SJCRH30 (cell line): ENCODE measurements at regions not wholly inside any gene's neighbourhood (a gene's known extent, or its start where the extent isn't known, plus 50 kb on each side); places are given as distances from the start of the nearest gene placed in this dataset.
"Not testable (repeated sequence)": the region's sequence is repeated elsewhere in the genome, so short reads cannot be mapped to it uniquely, and the experiment has no call there.

Experiments
- DNase-seq, 2 experiments: peaks; one replicate each; pipeline ENCODE4 v3.0.0-alpha.2; 2015 to 2020
- H3K27ac ChIP-seq: fragments of 250-450 bp; sonication (Bioruptor Pico); 2 replicates; pipeline ENCODE4 v1.5.1; 2020; ENCODE audit warnings: mild to moderate bottlenecking, moderate library complexity
- H3K27me3 ChIP-seq: fragments of 250-450 bp; sonication (Bioruptor Pico); 2 replicates; pipeline ENCODE4 v1.5.1; 2020; ENCODE audit warnings: mild to moderate bottlenecking, moderate library complexity
- H3K36me3 ChIP-seq: fragments of 250-450 bp; sonication (Bioruptor Pico); 2 replicates; pipeline ENCODE4 v1.5.1; 2020; ENCODE audit warnings: mild to moderate bottlenecking, moderate library complexity
- H3K4me1 ChIP-seq: fragments of 250-450 bp; sonication (Bioruptor Pico); 2 replicates; pipeline ENCODE4 v1.5.1; 2020; ENCODE audit warnings: mild to moderate bottlenecking, moderate library complexity
- H3K4me3 ChIP-seq: fragments of 250-450 bp; sonication (Bioruptor Pico); 2 replicates; pipeline ENCODE4 v1.5.1; 2020; ENCODE audit warnings: mild to moderate bottlenecking, moderate library complexity
- H3K9me3 ChIP-seq: fragments of 250-450 bp; sonication (Bioruptor Pico); replicated peaks from 2 replicates; pipeline ENCODE4 v1.5.1; 2020; ENCODE audit warnings: mild to moderate bottlenecking, moderate library complexity

- H3K27ac ChIP-seq, H3K4me3 ChIP-seq, H3K27me3 ChIP-seq, DNase-seq, H3K9me3 ChIP-seq, H3K4me1 ChIP-seq, H3K36me3 ChIP-seq: not testable (repeated sequence)
Observed at GRCh38 chr14:106340658-106341057, 814.3 kb downstream of the TMEM121 start.

DNA sequence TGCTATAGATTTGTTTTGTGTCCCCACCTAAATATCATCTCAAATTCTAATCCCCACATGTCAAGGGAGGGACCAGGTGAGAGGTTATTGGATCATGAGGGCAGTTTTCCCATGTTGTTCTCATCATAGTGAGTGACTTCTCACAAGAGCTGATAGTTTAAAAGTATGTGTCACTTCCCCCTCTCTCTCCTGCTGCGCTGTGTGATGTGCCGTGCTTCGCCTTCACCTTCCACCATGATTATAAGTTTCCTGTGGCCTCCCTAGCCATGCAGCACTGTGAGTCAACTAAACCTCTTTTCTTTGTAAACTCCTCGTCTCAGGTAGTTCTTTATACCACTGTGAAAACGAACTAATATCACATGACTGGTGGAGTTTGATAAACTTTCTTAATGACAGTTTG is 814.8 kb downstream of the TMEM121 start:
- H3K4me3 ChIP-seq, H3K27ac ChIP-seq, H3K9me3 ChIP-seq, H3K27me3 ChIP-seq, H3K36me3 ChIP-seq, H3K4me1 ChIP-seq, DNase-seq: not testable (repeated sequence)

GRCh38 chr14:106343626-106344025 is 817.2 kb downstream of the TMEM121 start:
- DNase-seq, result no peak

DNA sequence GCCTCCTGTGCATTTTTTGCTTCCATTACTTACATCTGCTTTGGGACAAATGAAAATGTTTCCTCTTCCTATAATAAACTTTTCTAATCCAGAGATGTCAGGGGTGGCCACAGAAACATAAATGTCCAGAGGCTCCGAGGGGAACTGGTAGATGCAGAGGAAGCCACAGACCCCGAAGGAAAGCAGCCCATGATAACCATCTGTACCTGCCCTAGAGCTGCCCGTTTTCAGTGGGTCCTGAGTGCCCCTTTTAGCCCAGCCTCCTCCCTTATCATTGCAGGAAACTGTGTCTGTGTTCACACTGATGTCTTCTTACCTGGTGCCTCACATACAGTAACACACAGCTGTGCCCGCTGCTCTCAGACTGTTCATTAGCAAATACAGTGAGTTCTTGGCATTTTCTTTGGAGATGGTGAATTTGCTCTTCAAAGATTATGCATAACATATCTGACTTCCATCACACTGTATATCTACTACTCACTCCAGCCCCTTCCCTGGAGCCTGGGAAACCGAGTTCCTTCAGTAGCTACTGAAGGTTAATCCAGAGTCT is 817.8 kb downstream of the TMEM121 start:
- not testable (repeated sequence) for H3K27me3 ChIP-seq, H3K4me1 ChIP-seq, H3K27ac ChIP-seq

More at GRCh38 chr14:106343626-106344025, 817.2 kb downstream of the TMEM121 start:
- Histone ChIP-seq H3K9me3 (no peaks in the 10 kb centered on the region), H3K4me3 (no peak overlapping the region), H3K27ac (no peak overlapping the region), H3K27me3 (no peaks in the 10 kb centered on the region), H3K4me1 (no peaks in the 10 kb centered on the region), H3K36me3 (no peaks in the 10 kb centered on the region)

DNA sequence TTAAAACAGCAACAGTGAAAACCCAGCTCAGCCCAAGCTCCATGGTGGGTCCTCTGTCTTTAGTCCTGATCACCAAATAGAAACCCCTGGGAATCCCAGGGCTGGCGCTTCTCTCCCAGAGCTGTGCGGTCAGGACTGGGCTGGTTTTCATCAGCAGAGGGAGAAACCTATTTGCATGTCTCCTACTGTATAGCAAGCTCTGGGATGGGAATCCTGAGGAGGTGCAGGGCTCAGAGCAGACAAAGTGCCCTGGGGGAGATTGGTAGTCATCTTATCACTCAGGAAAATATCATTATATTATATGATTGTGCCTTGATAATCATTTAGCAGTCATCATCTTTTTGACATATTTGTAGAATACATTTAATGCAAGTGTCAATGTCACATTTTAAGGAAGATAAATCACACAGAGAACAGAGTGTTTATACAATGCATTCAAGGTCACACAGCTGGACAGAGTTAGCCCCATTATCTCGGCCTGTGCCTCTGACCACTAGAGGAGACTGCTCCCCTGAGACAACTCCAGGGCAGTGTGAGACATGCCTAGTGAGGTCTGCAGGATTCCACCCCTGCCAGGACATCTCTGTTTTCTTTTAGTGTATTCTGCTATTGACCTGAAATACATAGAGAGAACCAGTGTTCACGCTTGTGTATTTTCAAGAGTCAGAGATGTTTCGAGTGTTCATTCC is 818.6 kb downstream of the TMEM121 start:
- H3K27me3 ChIP-seq, H3K9me3 ChIP-seq, H3K4me3 ChIP-seq, DNase-seq, H3K4me1 ChIP-seq, H3K36me3 ChIP-seq, H3K27ac ChIP-seq: not testable (repeated sequence)

More for the DNA sequence above, 817.8 kb downstream of the TMEM121 start:
- H3K36me3 ChIP-seq, H3K9me3 ChIP-seq, H3K4me3 ChIP-seq, DNase-seq: not testable (repeated sequence)

DNA sequence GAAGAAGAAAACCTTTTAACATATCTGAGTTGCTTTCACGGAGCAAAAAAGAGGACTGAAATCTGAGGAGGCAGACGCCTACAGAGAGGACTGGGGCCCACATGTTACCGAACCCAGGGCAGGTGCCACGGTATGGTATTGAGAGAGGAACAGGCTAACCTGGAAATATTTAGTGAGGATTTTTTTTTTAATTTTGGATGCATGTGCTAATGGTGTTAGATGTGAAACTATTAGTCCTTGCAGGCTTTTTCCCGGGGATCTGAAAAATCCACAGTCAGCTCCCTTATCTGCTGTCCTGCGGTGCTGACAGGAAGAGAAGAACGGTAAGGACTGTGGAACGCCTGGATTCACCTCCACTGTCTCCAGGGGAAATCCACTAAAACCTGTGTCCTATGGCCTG is 819.7 kb downstream of the TMEM121 start:
- H3K4me1 ChIP-seq, result no peaks in the 10 kb centered on the region
- DNase-seq, result no peak
- H3K27me3 ChIP-seq, result no peaks in the 10 kb centered on the region
- H3K27ac ChIP-seq, result no peak overlapping the region
- H3K9me3 ChIP-seq, result no peaks in the 10 kb centered on the region
- no peak overlapping the region for H3K4me3 ChIP-seq
- H3K36me3 ChIP-seq, result no peaks in the 10 kb centered on the region

- Histone ChIP-seq H3K4me1 (no peaks in the 10 kb centered on the region), H3K9me3 (no peaks in the 10 kb centered on the region), H3K4me3 (no peak overlapping the region), H3K27me3 (no peaks in the 10 kb centered on the region), H3K36me3 (no peaks in the 10 kb centered on the region), H3K27ac (no peak overlapping the region)
- DNase-seq, result no peak
Observed at GRCh38 chr14:106346534-106347290, 820.3 kb downstream of the TMEM121 start.

GRCh38 chr14:106347291-106347778 is 821.0 kb downstream of the TMEM121 start:
- Histone ChIP-seq H3K4me1 (no peaks in the 10 kb centered on the region), H3K27me3 (no peaks in the 10 kb centered on the region), H3K27ac (no peak overlapping the region), H3K4me3 (no peak overlapping the region), H3K36me3 (no peaks in the 10 kb centered on the region), H3K9me3 (no peaks in the 10 kb centered on the region)
- no peak for DNase-seq

GRCh38 chr14:106347890-106348755 is 821.7 kb downstream of the TMEM121 start:
- H3K36me3 ChIP-seq, result no peaks in the 10 kb centered on the region
- H3K27ac ChIP-seq, result no peak overlapping the region
- no peaks in the 10 kb centered on the region for H3K4me1 ChIP-seq
- DNase-seq, result no peak
- H3K27me3 ChIP-seq, result no peaks in the 10 kb centered on the region
- H3K9me3 ChIP-seq, result no peaks in the 10 kb centered on the region
- no peak overlapping the region for H3K4me3 ChIP-seq

- not testable (repeated sequence) for H3K9me3 ChIP-seq, H3K27ac ChIP-seq, H3K36me3 ChIP-seq, H3K4me1 ChIP-seq, H3K27me3 ChIP-seq, H3K4me3 ChIP-seq
- peak; percentile 35 to 42 for DNase-seq
Observed at GRCh38 chr14:106348873-106349540, 822.6 kb downstream of the TMEM121 start.

GRCh38 chr14:106349678-106350457 is 823.5 kb downstream of the TMEM121 start:
- not testable (repeated sequence) for H3K4me1 ChIP-seq, DNase-seq, H3K4me3 ChIP-seq, H3K9me3 ChIP-seq, H3K27me3 ChIP-seq, H3K36me3 ChIP-seq, H3K27ac ChIP-seq

DNA sequence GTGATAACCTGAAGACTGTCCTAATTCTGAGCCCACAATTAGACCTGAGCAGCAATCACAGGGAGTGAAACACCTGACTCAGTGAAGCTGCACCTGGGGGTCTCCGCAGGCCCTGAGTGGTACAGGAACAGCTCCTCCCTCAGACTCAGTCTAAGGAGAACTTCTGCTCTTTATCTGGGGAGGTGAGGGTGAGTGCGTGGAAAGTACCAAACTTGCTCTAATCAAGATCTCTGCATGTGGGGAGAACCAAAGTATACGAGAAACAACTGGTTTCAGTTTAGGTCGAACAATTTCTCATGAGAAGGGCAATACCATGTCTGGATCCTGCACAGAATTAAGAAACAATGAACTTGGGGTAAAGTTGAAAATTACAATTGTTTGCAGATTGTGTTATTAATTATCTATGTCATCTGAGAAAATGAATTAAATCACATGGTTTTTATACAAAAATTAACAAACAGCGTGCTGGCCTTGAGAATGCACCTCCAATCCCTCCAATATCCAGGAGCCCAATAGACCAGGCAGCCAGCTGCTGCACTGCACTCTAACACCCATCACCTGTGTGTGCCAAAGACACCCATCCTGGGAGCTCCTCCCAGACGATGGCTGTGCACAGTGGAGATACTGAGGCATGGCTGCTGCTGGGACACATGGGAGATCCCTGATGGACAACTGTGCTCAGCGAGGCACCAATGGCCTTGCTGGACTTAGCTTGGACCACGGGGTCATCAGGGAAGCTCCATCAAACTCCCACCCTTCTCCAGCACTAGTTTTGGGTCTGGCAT is 828.8 kb downstream of the TMEM121 start:
- H3K27ac ChIP-seq, H3K36me3 ChIP-seq, H3K9me3 ChIP-seq, H3K4me3 ChIP-seq, H3K27me3 ChIP-seq, H3K4me1 ChIP-seq, DNase-seq: not testable (repeated sequence)
